ENCODE measurements at regions not wholly inside any gene's neighbourhood (a gene's known extent, or its start where the extent isn't known, plus 50 kb on each side); places are given as distances from the start of the nearest gene placed in this dataset.

GRCh38 chr2:220185766-220186305 is 558.4 kb downstream of the SLC4A3 start:
- DNase-seq (ENCODE audit: low read depth) = no peak
- peak; percentile 8 for TF ChIP-seq CTCF (IDR thresholded peaks at IDR 0.05; ENCODE audit: insufficient read depth, low read depth, low read length)
- H3K4me3 ChIP-seq (ENCODE audit: low read depth, low read length) = no peak overlapping the region

- H3K4me3 ChIP-seq (ENCODE audit: low read depth, low read length) = no peak overlapping the region
- TF ChIP-seq CTCF (IDR thresholded peaks at IDR 0.05; ENCODE audit: insufficient read depth, low read depth, low read length) = no peak
- DNase-seq (ENCODE audit: low read depth) = peak; percentile 14
Measured at GRCh38 chr2:220188031-220188430, 560.6 kb downstream of the SLC4A3 start.

- no peak for DNase-seq (ENCODE audit: low read depth)
- no peak for TF ChIP-seq CTCF (IDR thresholded peaks at IDR 0.05; ENCODE audit: insufficient read depth, low read depth, low read length)
- no peak overlapping the region for H3K4me3 ChIP-seq (ENCODE audit: low read depth, low read length)
Measured at GRCh38 chr2:220191031-220191430, 563.6 kb downstream of the SLC4A3 start.

- no peak for TF ChIP-seq CTCF (IDR thresholded peaks at IDR 0.05; ENCODE audit: insufficient read depth, low read depth, low read length)
- DNase-seq (ENCODE audit: low read depth) = no peak
- no peak overlapping the region for H3K4me3 ChIP-seq (ENCODE audit: low read depth, low read length)
Measured at GRCh38 chr2:220191737-220192136, 564.3 kb downstream of the SLC4A3 start.

- no peak overlapping the region for H3K4me3 ChIP-seq (ENCODE audit: low read depth, low read length)
- TF ChIP-seq CTCF (IDR thresholded peaks at IDR 0.05; ENCODE audit: insufficient read depth, low read depth, low read length) = no peak
- peak; percentile 4 for DNase-seq (ENCODE audit: low read depth)
Measured at GRCh38 chr2:220192994-220193753, 565.7 kb downstream of the SLC4A3 start.

- H3K4me3 ChIP-seq (ENCODE audit: low read depth, low read length) = no peak overlapping the region
- TF ChIP-seq CTCF (IDR thresholded peaks at IDR 0.05; ENCODE audit: insufficient read depth, low read depth, low read length) = no peak
- DNase-seq (ENCODE audit: low read depth) = no peak
Measured at GRCh38 chr2:220194630-220195584, 567.5 kb downstream of the SLC4A3 start.
